Endothelial cell of umbilical vein (primary cell): ENCODE measurements at regions not wholly inside any gene's neighbourhood (a gene's known extent, or its start where the extent isn't known, plus 50 kb on each side); places are given as distances from the start of the nearest gene placed in this dataset.
"Not testable (repeated sequence)": the region's sequence is repeated elsewhere in the genome, so short reads cannot be mapped to it uniquely, and the experiment has no call there.

Experiments used
- BruUV-seq: library from RNA; stranded (reverse); fragments of 400-500 nt; replicated peaks from 2 replicates; lab custom pipeline; 2021; lab: Mats Ljungman, UMichigan
- CTCF ChIA-PET: fragments of 300-600, 350-600 bp; sonication (Branson Sonifier 250); formaldehyde crosslinking; loops from one replicate; lab custom pipeline; 2021; ENCODE audit warnings: antibody characterized with exemption, inconsistent platforms; lab: Charles Lee
- POLR2A ChIA-PET: fragments of 300-600, 350-600 bp; sonication (Branson Sonifier 250); formaldehyde crosslinking; loops from one replicate; lab custom pipeline; 2021; ENCODE audit warnings: antibody characterized with exemption, inconsistent platforms; lab: Charles Lee
- DNase-seq: peaks from one replicate; pipeline ENCODE4 v3.0.0-alpha.2; 2011; ENCODE audit warnings: low read depth, low spot score
- FAIRE-seq: peaks from 2 replicates; lab custom pipeline; 2011; peaks lifted over from hg19 to GRCh38; lab: Jason Lieb, UNC
- H2AFZ ChIP-seq: 2 replicates; pipeline ENCODE4 v1.6.0; 2012; ENCODE audit warnings: low read depth, low read length, control low read depth, inconsistent platforms
- H3K27ac ChIP-seq: 2 replicates; pipeline ENCODE4 v1.5.1; 2011; ENCODE audit warnings: low read depth, mild to moderate bottlenecking, control low read depth, low read length, moderate library complexity; ENCODE audit not compliant: insufficient read depth
- H3K27me3 ChIP-seq, 2 experiments: 2 replicates each; pipeline versions ENCODE4 v1.6.0 to v1.6.1; 2011; ENCODE audit warnings: low read length in 2 of 2, mixed read lengths in 1 of 2; ENCODE audit not compliant: control insufficient read depth in 2 of 2, insufficient read depth in 2 of 2
- H3K36me3 ChIP-seq, 2 experiments: 2 replicates in 1 of 2; 3 replicates in 1 of 2; pipeline ENCODE4 v1.5.1; 2011; ENCODE audit warnings: low read length in 2 of 2, mild to moderate bottlenecking in 1 of 2, moderate library complexity in 1 of 2; ENCODE audit not compliant: control insufficient read depth in 2 of 2, insufficient read depth in 2 of 2; ENCODE audit errors: extremely low read depth in 1 of 2
- H3K4me1 ChIP-seq: 3 replicates; pipeline ENCODE4 v1.5.1; 2011; ENCODE audit warnings: mild to moderate bottlenecking, low read length; ENCODE audit not compliant: control insufficient read depth, insufficient read depth; ENCODE audit errors: extremely low read depth
- H3K4me2 ChIP-seq: 2 replicates; pipeline ENCODE4 v1.6.1; 2011; ENCODE audit warnings: low read length, control low read depth, mixed read lengths; ENCODE audit not compliant: insufficient read depth
- H3K4me3 ChIP-seq, 3 experiments: fragments of 200-600 bp in 1 of 3; sonication (generic), shearing (Covaris generic) in 1 of 3; replicated peaks in 1 of 3; 2 replicates each; pipeline ENCODE4 v1.5.1; 2011 to 2016; ENCODE audit warnings: control low read depth in 3 of 3, low read length in 3 of 3, mild to moderate bottlenecking in 2 of 3, inconsistent platforms in 1 of 3, low read depth in 1 of 3, moderate library complexity in 1 of 3; ENCODE audit not compliant: insufficient read depth in 1 of 3
- H3K79me2 ChIP-seq: 2 replicates; pipeline ENCODE4 v1.6.0; 2012; ENCODE audit warnings: low read length, inconsistent platforms; ENCODE audit not compliant: control insufficient read depth, insufficient read depth
- H3K9ac ChIP-seq: replicated peaks from 2 replicates; pipeline ENCODE3; 2011; ENCODE audit warnings: low read length, control low read depth; ENCODE audit not compliant: insufficient read depth; ENCODE audit errors: extremely low read depth
- H3K9me1 ChIP-seq: replicated peaks from 3 replicates; pipeline ENCODE4 v1.6.0; 2011; ENCODE audit warnings: mild to moderate bottlenecking, low read length; ENCODE audit not compliant: control insufficient read depth, insufficient read depth; ENCODE audit errors: extremely low read depth
- H3K9me3 ChIP-seq: replicated peaks from 2 replicates; pipeline ENCODE4 v1.5.1; 2012; ENCODE audit warnings: low read length, inconsistent platforms; ENCODE audit not compliant: control insufficient read depth, insufficient read depth
- H4K20me1 ChIP-seq: replicated peaks from 2 replicates; pipeline ENCODE3; 2011; ENCODE audit warnings: mild to moderate bottlenecking, low read length; ENCODE audit not compliant: control insufficient read depth, insufficient read depth; ENCODE audit errors: extremely low read depth
- CTCF ChIP-seq, 2 donors: IDR thresholded peaks; 1 replicate in 1 of 2; 2 replicates in 1 of 2; pipeline ENCODE4 v1.5.1; 2011; ENCODE audit warnings: low read length in 2 of 2, mild to moderate bottlenecking in 2 of 2, moderate library complexity in 2 of 2, control low read depth in 1 of 2, inconsistent platforms in 1 of 2, low read depth in 1 of 2; ENCODE audit not compliant: insufficient read depth in 1 of 2; ENCODE audit errors: extremely low read depth in 1 of 2
- EZH2 ChIP-seq: IDR thresholded peaks from 2 replicates; pipeline ENCODE4 v1.6.1; 2012; ENCODE audit warnings: borderline replicate concordance, low read depth, mild to moderate bottlenecking, moderate library complexity, low read length, inconsistent platforms; ENCODE audit not compliant: severe bottlenecking
- FOS ChIP-seq: IDR thresholded peaks from 2 replicates; pipeline ENCODE4 v1.6.1; 2011; ENCODE audit warnings: mild to moderate bottlenecking, low read length, moderate library complexity, borderline replicate concordance; ENCODE audit not compliant: insufficient read depth
- GATA2 ChIP-seq: IDR thresholded peaks from 2 replicates; pipeline ENCODE4 v1.7.0; 2011; ENCODE audit warnings: low read depth, mild to moderate bottlenecking, moderate library complexity, mixed read lengths, low read length; ENCODE audit not compliant: insufficient read length, insufficient read depth
- JUN ChIP-seq: IDR thresholded peaks from 2 replicates; pipeline ENCODE4 v1.6.1; 2011; ENCODE audit warnings: borderline replicate concordance, low read depth; ENCODE audit not compliant: insufficient read length, insufficient read depth
- MAX ChIP-seq: IDR thresholded peaks from 2 replicates; pipeline ENCODE4 v1.6.1; 2011; ENCODE audit not compliant: insufficient read depth, insufficient read length
- MYC ChIP-seq: IDR thresholded peaks from one replicate; pipeline ENCODE4 v1.6.1; 2011; ENCODE audit warnings: mild to moderate bottlenecking, low read depth, low read length
- POLR2A ChIP-seq: IDR thresholded peaks from 2 replicates; pipeline ENCODE4 v1.6.1; 2012; ENCODE audit warnings: low read depth, mild to moderate bottlenecking, control low read depth, low read length
- POLR2AphosphoS5 ChIP-seq: IDR thresholded peaks from 2 replicates; pipeline ENCODE4 v1.6.1; 2012; ENCODE audit warnings: low read depth, mild to moderate bottlenecking, control low read depth, low read length, moderate library complexity; ENCODE audit not compliant: insufficient read depth
- dilution Hi-C: fragments of 300-500 bp; cut with MboI; formaldehyde crosslinking; loops from one replicate; pipeline ENCODE4 v1.15.0; 2019; ENCODE audit warnings: low sequenced_read_pairs; ENCODE audit not compliant: extremely low pct_ligation_motif_present
- intact Hi-C: fragments of 100-400 bp; cut with micrococcal nuclease; formaldehyde crosslinking; loops from one replicate; pipeline ENCODE4 v1.10.0; 2022

- TF ChIP-seq FOS (no peak), POLR2A (no peak), JUN (no peak), MAX (no peak), CTCF (IDR thresholded peaks at IDR 0.05; ENCODE audit: extremely low read depth in 1 of 2, insufficient read depth in 1 of 2, low read depth in 1 of 2, low read length in 2 of 2) (no peak), EZH2 (no peak), GATA2 (no peak), MYC (no peak), POLR2AphosphoS5 (no peak)
- POLR2A ChIA-PET = no interaction called here
- Histone ChIP-seq H3K79me2 (no peaks in the 10 kb centered on the region), H3K27ac (no peak overlapping the region), H3K9me3 (peaks cover 2% of the 10 kb centered on the region), H3K4me1 (no peaks in the 10 kb centered on the region), H3K36me3 (no peaks in the 10 kb centered on the region), H3K4me2 (no peak overlapping the region), H3K27me3 (no peaks in the 10 kb centered on the region), H3K9ac (no peak overlapping the region), H3K4me3 (no peak overlapping the region), H4K20me1 (no peaks in the 10 kb centered on the region), H3K9me1 (no peaks in the 10 kb centered on the region), H2AFZ (no peak overlapping the region)
- intact Hi-C loops = no loop called here
- dilution Hi-C loops = no loop called here
- CTCF ChIA-PET = interaction anchor here (1.3 kb wide), 1 partner anchor 15 kb away, joined by 3 read pairs; no protein-coding TSS in a partner anchor
- DNase-seq (no peak), FAIRE-seq (no peak)
- BruUV-seq = no TSS peak
These were observed 532.9 kb downstream of the ZNF516 start for GRCh38 chr18:75962036-75962572.

- CTCF ChIA-PET, H3K27ac ChIP-seq, H4K20me1 ChIP-seq, H3K4me3 ChIP-seq, H3K4me1 ChIP-seq, intact Hi-C loops, H3K27me3 ChIP-seq, H3K79me2 ChIP-seq, dilution Hi-C loops, H3K4me2 ChIP-seq, POLR2A ChIA-PET, DNase-seq, BruUV-seq, H2AFZ ChIP-seq, H3K9ac ChIP-seq, H3K9me3 ChIP-seq, H3K9me1 ChIP-seq, FAIRE-seq, H3K36me3 ChIP-seq: not testable (repeated sequence)
These were observed 532.9 kb upstream of the SMIM21 start for GRCh38 chr18:75960356-75960755.
